ENCODE measurements at regions not wholly inside any gene's neighbourhood (a gene's known extent, or its start where the extent isn't known, plus 50 kb on each side); places are given as distances from the start of the nearest gene placed in this dataset.

- TF ChIP-seq PKNOX1 (IDR thresholded peaks at IDR 0.05) = no peak
- TF ChIP-seq FOXK2 (IDR thresholded peaks at IDR 0.05) = no peak
- no peak for TF ChIP-seq FOXA1 (IDR thresholded peaks at IDR 0.05)
- TF ChIP-seq SP1 (IDR thresholded peaks at IDR 0.05) = no peak
- no peak for TF ChIP-seq FOXM1 (IDR thresholded peaks at IDR 0.05; ENCODE audit: borderline replicate concordance)
- TF ChIP-seq NFRKB (IDR thresholded peaks at IDR 0.05) = no peak
- no peak for TF ChIP-seq HDGF (IDR thresholded peaks at IDR 0.05; ENCODE audit: borderline replicate concordance)
- TF ChIP-seq BHLHE40 (IDR thresholded peaks at IDR 0.05; ENCODE audit: borderline replicate concordance) = no peak
- TF ChIP-seq CTBP1 (IDR thresholded peaks at IDR 0.05; ENCODE audit: borderline replicate concordance) = no peak
- no peak for TF ChIP-seq ARNT (IDR thresholded peaks at IDR 0.05)
- no peak for TF ChIP-seq TARDBP (IDR thresholded peaks at IDR 0.05)
Measured at GRCh38 chr3:144301863-144302262, 330.2 kb downstream of the DIPK2A start.
